Prostate gland (tissue), 2 donors: ENCODE measurements at regions not wholly inside any gene's neighbourhood (a gene's known extent, or its start where the extent isn't known, plus 50 kb on each side); places are given as distances from the start of the nearest gene placed in this dataset.

ENCODE experiments used
- DNase-seq: peaks from one replicate; pipeline ENCODE4 v3.0.0-alpha.2; 2019; ENCODE audit warnings: low spot score
- H3K27ac ChIP-seq, 2 donors: fragments of 200-600 bp; sonication (generic); 2 replicates each; pipeline ENCODE4 v1.5.1; 2017 to 2019
- H3K27me3 ChIP-seq: fragments of 200-600 bp; sonication (generic); replicated peaks from 2 replicates; pipeline ENCODE4 v1.5.1; 2019; ENCODE audit not compliant: insufficient read depth
- H3K36me3 ChIP-seq, 2 donors: fragments of 200-600 bp; sonication (generic); 1 replicate in 1 of 2; 2 replicates in 1 of 2; pipeline versions ENCODE4 v1.5.1 to v1.8.1; 2017 to 2019
- H3K4me1 ChIP-seq: fragments of 200-600 bp; sonication (generic); replicated peaks from 2 replicates; pipeline ENCODE4 v1.5.1; 2019
- H3K4me3 ChIP-seq, 2 donors: fragments of 200-600 bp; sonication (generic); 2 replicates each; pipeline ENCODE4 v1.5.1; 2017 to 2019
- H3K9me3 ChIP-seq: fragments of 200-600 bp; sonication (generic); 2 replicates; pipeline ENCODE4 v1.5.1; 2017
- POLR2A ChIP-seq: fragments of 450-650 bp; IDR thresholded peaks from one replicate; pipeline ENCODE4 v1.6.1; 2016; ENCODE audit warnings: antibody characterized with exemption, mild to moderate bottlenecking
- POLR2AphosphoS5 ChIP-seq: sonication (generic); formaldehyde crosslinking; IDR thresholded peaks from one replicate; pipeline ENCODE4 v1.6.1; 2017; ENCODE audit warnings: antibody characterized with exemption
- WGBS: methylation state at CpG from one replicate; pipeline ENCODE4 v1.1.5; 2018; 5-methylcytosine and 5-hydroxymethylcytosine counted together
- intact Hi-C: fragments of 100-400 bp; cut with DNase I; formaldehyde crosslinking; loops from one replicate; pipeline ENCODE4 v1.14.2; 2022
- TF ChIP-seq, protein P1 (sequence below), 4 experiments: fragments of 200-600 bp in 2 of 4; fragments of 450-650 bp in 2 of 4; sonication (generic) in 2 of 4; IDR thresholded peaks; 1 replicate in 3 of 4; 2 replicates in 1 of 4; pipeline ENCODE4 v1.5.1; 2016 to 2019; ENCODE audit warnings: antibody characterized with exemption in 4 of 4, mild to moderate bottlenecking in 2 of 4, moderate library complexity in 2 of 4

DNA sequence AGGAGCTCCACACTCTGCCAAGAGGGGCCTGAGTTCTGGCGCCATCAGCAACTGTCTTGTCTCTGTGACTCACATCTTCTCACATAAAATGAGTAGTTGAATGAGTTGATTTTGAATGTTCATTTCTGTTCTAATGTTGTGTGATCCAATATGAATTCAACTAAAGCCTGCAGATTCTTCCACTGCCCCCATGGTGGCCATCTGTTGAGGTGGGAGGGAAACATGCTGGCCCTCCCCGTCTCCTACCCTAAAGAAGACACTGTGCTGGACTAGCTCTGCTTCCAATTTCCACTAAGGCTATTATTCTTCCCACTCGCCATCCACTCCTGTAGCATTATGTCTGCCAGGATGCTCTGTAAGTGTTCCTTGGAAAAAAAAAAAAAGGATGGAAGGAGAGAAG lies 555.6 kb upstream of the LARGE1 start:
- no peaks in the 10 kb centered on the region for H3K36me3 ChIP-seq
- intact Hi-C loops, result no loop called here
- DNase-seq, result no peak
- 82% methylated on average over 3 of the region's 3 CpGs for WGBS
- H3K27me3 ChIP-seq, result no peaks in the 10 kb centered on the region
- H3K9me3 ChIP-seq, result no peaks in the 10 kb centered on the region
- H3K4me3 ChIP-seq, result no peak overlapping the region
- H3K4me1 ChIP-seq, result no peaks in the 10 kb centered on the region
- TF ChIP-seq, protein P1, sequence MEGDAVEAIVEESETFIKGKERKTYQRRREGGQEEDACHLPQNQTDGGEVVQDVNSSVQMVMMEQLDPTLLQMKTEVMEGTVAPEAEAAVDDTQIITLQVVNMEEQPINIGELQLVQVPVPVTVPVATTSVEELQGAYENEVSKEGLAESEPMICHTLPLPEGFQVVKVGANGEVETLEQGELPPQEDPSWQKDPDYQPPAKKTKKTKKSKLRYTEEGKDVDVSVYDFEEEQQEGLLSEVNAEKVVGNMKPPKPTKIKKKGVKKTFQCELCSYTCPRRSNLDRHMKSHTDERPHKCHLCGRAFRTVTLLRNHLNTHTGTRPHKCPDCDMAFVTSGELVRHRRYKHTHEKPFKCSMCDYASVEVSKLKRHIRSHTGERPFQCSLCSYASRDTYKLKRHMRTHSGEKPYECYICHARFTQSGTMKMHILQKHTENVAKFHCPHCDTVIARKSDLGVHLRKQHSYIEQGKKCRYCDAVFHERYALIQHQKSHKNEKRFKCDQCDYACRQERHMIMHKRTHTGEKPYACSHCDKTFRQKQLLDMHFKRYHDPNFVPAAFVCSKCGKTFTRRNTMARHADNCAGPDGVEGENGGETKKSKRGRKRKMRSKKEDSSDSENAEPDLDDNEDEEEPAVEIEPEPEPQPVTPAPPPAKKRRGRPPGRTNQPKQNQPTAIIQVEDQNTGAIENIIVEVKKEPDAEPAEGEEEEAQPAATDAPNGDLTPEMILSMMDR (IDR thresholded peaks at IDR 0.05), result no peak
- TF ChIP-seq POLR2AphosphoS5 (no peak), POLR2A (no peak)
- H3K27ac ChIP-seq, result no peak overlapping the region

DNA sequence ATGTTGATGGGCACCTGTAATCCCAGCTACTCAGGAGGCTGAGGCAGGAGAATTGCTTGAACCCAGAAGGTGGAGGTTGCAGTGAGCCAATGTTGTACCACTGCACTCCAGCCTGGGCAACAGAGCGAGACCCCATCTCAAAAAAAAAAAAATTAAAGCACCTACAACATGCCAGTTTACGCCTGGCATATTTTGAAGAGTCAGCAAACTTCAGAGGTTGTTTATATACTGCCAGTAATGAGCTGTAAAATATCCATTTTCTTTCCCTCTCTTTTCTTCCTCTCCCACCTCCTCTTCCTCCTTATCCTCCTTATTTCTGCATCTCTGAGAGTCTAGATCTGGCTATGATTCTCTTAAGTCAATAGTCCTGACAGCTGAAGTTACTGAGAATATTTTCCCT lies 556.5 kb upstream of the LARGE1 start:
- Histone ChIP-seq H3K9me3 (no peaks in the 10 kb centered on the region), H3K27ac (no peak overlapping the region), H3K36me3 (no peaks in the 10 kb centered on the region), H3K27me3 (no peaks in the 10 kb centered on the region), H3K4me3 (no peak overlapping the region), H3K4me1 (no peaks in the 10 kb centered on the region)
- WGBS, result 85% methylated on average over 2 of the region's 2 CpGs
- TF ChIP-seq POLR2AphosphoS5 (no peak), POLR2A (no peak)
- TF ChIP-seq, protein P1 (IDR thresholded peaks at IDR 0.05), result no peak
- intact Hi-C loops, result no loop called here
- DNase-seq, result no peak

DNA sequence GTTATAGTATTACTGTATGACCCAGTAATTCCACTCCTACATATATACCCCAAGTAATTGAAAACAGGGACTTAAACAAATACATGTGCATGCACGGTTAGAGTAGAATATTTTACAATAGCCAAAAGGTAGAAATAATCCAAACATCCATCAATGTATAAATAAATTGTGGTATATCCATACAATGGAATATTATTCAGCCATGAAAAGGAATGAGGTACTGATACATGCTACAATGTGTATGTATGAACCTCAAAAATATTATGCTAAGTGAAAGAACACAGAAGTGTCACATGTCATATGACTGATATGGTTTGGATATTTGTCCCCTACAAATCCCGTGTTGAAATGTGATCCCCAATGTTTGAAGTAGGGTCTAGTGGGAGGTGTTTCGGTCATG lies 560.8 kb upstream of the LARGE1 start:
- Histone ChIP-seq H3K36me3 (no peaks in the 10 kb centered on the region), H3K4me1 (no peaks in the 10 kb centered on the region), H3K27ac (no peak overlapping the region), H3K27me3 (no peaks in the 10 kb centered on the region), H3K9me3 (no peaks in the 10 kb centered on the region), H3K4me3 (no peak overlapping the region)
- no peak for TF ChIP-seq POLR2A
- TF ChIP-seq POLR2AphosphoS5, result no peak
- TF ChIP-seq, protein P1 (IDR thresholded peaks at IDR 0.05), result no peak
- DNase-seq, result no peak
- 89% methylated on average over 3 of the region's 3 CpGs for WGBS
- intact Hi-C loops, result no loop called here

GRCh38 chr22:34486381-34486780 lies 566.1 kb upstream of the LARGE1 start:
- no peaks in the 10 kb centered on the region for H3K27me3 ChIP-seq
- no peak overlapping the region for H3K4me3 ChIP-seq
- no peaks in the 10 kb centered on the region for H3K36me3 ChIP-seq
- DNase-seq, result no peak
- H3K27ac ChIP-seq, result no peak overlapping the region
- no peaks in the 10 kb centered on the region for H3K4me1 ChIP-seq
- TF ChIP-seq, protein P1 (IDR thresholded peaks at IDR 0.05), result no peak
- TF ChIP-seq POLR2A (no peak), POLR2AphosphoS5 (no peak)
- no peaks in the 10 kb centered on the region for H3K9me3 ChIP-seq
- WGBS, result 92% methylated on average over 1 of the region's 1 CpG
- intact Hi-C loops, result no loop called here

GRCh38 chr22:34489861-34490260 lies 569.6 kb upstream of the LARGE1 start:
- 77% methylated on average over 4 of the region's 4 CpGs for WGBS
- no peak for TF ChIP-seq POLR2A
- TF ChIP-seq POLR2AphosphoS5, result no peak
- TF ChIP-seq, protein P1 (IDR thresholded peaks at IDR 0.05), result no peak
- H3K4me1 ChIP-seq, result no peaks in the 10 kb centered on the region
- no peaks in the 10 kb centered on the region for H3K36me3 ChIP-seq
- H3K27ac ChIP-seq, result no peak overlapping the region
- H3K27me3 ChIP-seq, result no peaks in the 10 kb centered on the region
- no peaks in the 10 kb centered on the region for H3K9me3 ChIP-seq
- H3K4me3 ChIP-seq, result no peak overlapping the region
- intact Hi-C loops, result no loop called here
- DNase-seq, result no peak
